Small intestine (tissue), 7 donors: ENCODE measurements at regions not wholly inside any gene's neighbourhood (a gene's known extent, or its start where the extent isn't known, plus 50 kb on each side); places are given as distances from the start of the nearest gene placed in this dataset.

ENCODE experiments used
- DNase-seq, 2 donors: peaks; one replicate each; pipeline versions ENCODE4 v3.0.0 to v3.0.0-alpha.2; 2013
- FAIRE-seq: peaks from 2 replicates; lab custom pipeline; 2012; peaks lifted over from hg19 to GRCh38; lab: Jason Lieb, UNC
- H3K27ac ChIP-seq, 3 donors: one replicate each; pipeline ENCODE4 v1.5.1; 2013; ENCODE audit warnings: low read length in 2 of 3, mild to moderate bottlenecking in 2 of 3, control low read depth in 1 of 3, inconsistent platforms in 1 of 3, low read depth in 1 of 3, moderate library complexity in 1 of 3
- H3K27me3 ChIP-seq, 3 donors: one replicate each; pipeline ENCODE4 v1.6.1; 2013; ENCODE audit warnings: low read length in 3 of 3, inconsistent platforms in 1 of 3; ENCODE audit not compliant: control insufficient read depth in 3 of 3, insufficient read depth in 3 of 3
- H3K36me3 ChIP-seq, 3 donors: one replicate each; pipeline ENCODE4 v1.6.1; 2013; ENCODE audit warnings: low read length in 3 of 3, inconsistent platforms in 1 of 3, low read depth in 1 of 3, mild to moderate bottlenecking in 1 of 3, moderate library complexity in 1 of 3; ENCODE audit not compliant: control insufficient read depth in 3 of 3, insufficient read depth in 2 of 3
- H3K4me1 ChIP-seq, 3 donors: one replicate each; pipeline ENCODE4 v1.6.1; 2013; ENCODE audit warnings: low read length in 2 of 3, inconsistent platforms in 1 of 3, low read depth in 1 of 3, mild to moderate bottlenecking in 1 of 3, moderate library complexity in 1 of 3; ENCODE audit not compliant: control insufficient read depth in 3 of 3, insufficient read depth in 2 of 3
- H3K4me3 ChIP-seq, 3 donors: one replicate each; pipeline ENCODE4 v1.5.1; 2013; ENCODE audit warnings: low read length in 3 of 3, control low read depth in 1 of 3, inconsistent platforms in 1 of 3, low read depth in 1 of 3, mild to moderate bottlenecking in 1 of 3, moderate library complexity in 1 of 3
- H3K9me3 ChIP-seq, 2 donors: one replicate each; pipeline ENCODE4 v1.6.1; 2013; ENCODE audit warnings: low read depth in 1 of 2, low read length in 1 of 2; ENCODE audit not compliant: control insufficient read depth in 2 of 2, insufficient read depth in 1 of 2
- WGBS, 3 donors: extraction: QIAGEN DNeasy Blood & Tissue Kit; methylation state at CpG; one replicate each; pipeline ENCODE4 v1.1.7; 2013; 5-methylcytosine and 5-hydroxymethylcytosine counted together
- donor health status: healthy with polysubstance abuse.
- donor health status: control.
- donor health status: control.
- donor health status: Bipolar disorder and iron deficiency.
- donor health status: healthy.

DNA sequence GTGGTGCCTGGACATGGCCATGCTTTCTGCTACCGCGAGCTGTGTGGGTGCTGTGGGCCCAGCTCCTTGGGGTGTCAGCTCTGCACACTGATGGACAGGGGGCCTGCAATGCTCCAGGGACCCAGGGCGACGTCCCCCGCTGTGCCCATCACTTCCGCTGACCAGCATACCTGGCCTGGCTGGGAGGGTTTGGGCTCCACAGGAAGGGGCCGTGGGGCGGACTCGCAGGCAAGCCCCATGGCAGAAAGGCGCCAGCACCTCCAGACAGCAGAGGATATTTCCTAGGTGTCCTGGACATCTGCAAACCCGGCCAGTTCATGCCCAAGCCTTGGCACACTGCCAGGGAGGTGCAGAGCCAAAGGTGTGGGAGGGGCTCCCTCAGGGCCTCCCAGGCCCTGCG, 295.8 kb upstream of the IRX4 start:
- no peaks in the 10 kb centered on the region for H3K36me3 ChIP-seq
- H3K4me1 ChIP-seq = no peaks in the 10 kb centered on the region
- no peaks in the 10 kb centered on the region for H3K27me3 ChIP-seq
- 79 to 89% (median 88%) methylated on average over 12 of the region's 12 CpGs for WGBS, 3 donors
- FAIRE-seq (no peak), DNase-seq (no peak)
- H3K27ac ChIP-seq = no peak overlapping the region
- H3K9me3 ChIP-seq = no peaks in the 10 kb centered on the region
- H3K4me3 ChIP-seq = no peak overlapping the region

- H3K9me3 ChIP-seq = no peaks in the 10 kb centered on the region
- no peaks in the 10 kb centered on the region for H3K36me3 ChIP-seq
- H3K27me3 ChIP-seq = no peaks in the 10 kb centered on the region
- H3K27ac ChIP-seq = no peak overlapping the region
- no peaks in the 10 kb centered on the region for H3K4me1 ChIP-seq
- no peak for FAIRE-seq
- no peak for DNase-seq
- 67 to 82% (median 70%) methylated on average over 12 of the region's 12 CpGs for WGBS, 3 donors
- no peak overlapping the region for H3K4me3 ChIP-seq
Measured at GRCh38 chr5:2178071-2178477, 295.3 kb upstream of the IRX4 start.

DNA sequence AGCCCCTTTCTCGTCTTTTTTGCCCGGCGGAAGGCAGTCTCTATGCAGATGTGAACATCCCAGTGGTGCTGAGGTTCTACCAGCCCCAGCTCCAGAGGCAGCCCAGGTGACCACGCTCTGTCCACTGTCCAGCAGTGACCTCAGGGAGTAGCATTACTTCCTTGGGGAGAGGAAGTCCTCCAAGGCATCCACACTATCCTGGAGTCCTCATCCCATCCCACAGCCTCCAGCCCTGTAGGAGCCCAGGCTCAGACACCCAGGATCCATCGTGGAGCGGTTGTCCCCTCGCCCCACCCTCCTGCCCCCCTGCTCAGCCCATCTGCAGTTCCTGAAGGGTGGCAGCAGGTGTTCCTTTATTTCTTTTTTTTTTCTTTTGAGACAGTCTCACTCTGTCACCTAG, 294.5 kb upstream of the IRX4 start:
- Histone ChIP-seq H3K36me3 (no peaks in the 10 kb centered on the region), H3K27ac (no peak overlapping the region), H3K4me1 (no peaks in the 10 kb centered on the region), H3K4me3 (no peak overlapping the region), H3K27me3 (peaks cover 0 to 4% (median under 1%) of the 10 kb centered on the region in 3 donors), H3K9me3 (no peaks in the 10 kb centered on the region)
- no peak for FAIRE-seq
- 77 to 90% (median 77%) methylated on average over 7 of the region's 7 CpGs for WGBS, 3 donors
- no peak for DNase-seq

- Histone ChIP-seq H3K27ac (no peak overlapping the region), H3K36me3 (no peaks in the 10 kb centered on the region), H3K27me3 (peaks cover 0 to 5% (median 1%) of the 10 kb centered on the region in 3 donors), H3K4me1 (no peaks in the 10 kb centered on the region), H3K9me3 (no peaks in the 10 kb centered on the region), H3K4me3 (no peak overlapping the region)
- WGBS, 3 donors = 2 to 38% (median 14%) methylated on average over 1 of the region's 1 CpG
- FAIRE-seq (no peak), DNase-seq (no peak)
Measured at GRCh38 chr5:2176581-2176980, 293.9 kb upstream of the IRX4 start.

- Histone ChIP-seq H3K4me1 (no peaks in the 10 kb centered on the region), H3K36me3 (no peaks in the 10 kb centered on the region), H3K9me3 (no peaks in the 10 kb centered on the region), H3K4me3 (no peak overlapping the region), H3K27ac (no peak overlapping the region), H3K27me3 (peaks cover 0 to 5% (median 1%) of the 10 kb centered on the region in 3 donors)
- WGBS, 3 donors = 88 to 93% (median 92%) methylated on average over 27 to 29 of the region's 29 CpGs
- DNase-seq = no peak
- no peak for FAIRE-seq
Measured at GRCh38 chr5:2175842-2176404, 293.2 kb upstream of the IRX4 start.

DNA sequence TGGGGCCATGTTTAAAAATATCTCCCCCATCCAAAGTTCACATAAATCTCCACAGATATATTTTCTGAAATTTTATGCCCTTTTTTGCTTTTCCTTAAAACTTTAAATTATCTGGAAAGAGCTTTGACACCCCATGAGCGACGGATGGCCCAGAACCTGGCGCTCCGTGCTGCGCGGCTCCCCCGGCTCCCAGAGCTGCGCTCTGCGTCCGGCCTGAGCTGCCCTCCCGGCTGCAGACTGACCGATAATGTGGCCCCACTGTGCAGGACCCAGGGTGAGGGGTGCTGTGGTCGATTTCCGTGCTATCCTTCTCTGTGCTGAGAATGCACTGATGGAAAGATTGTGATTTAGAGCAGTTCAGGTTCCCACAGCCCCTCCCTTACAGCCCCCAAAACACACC, 292.3 kb upstream of the IRX4 start:
- FAIRE-seq (no peak), DNase-seq (no peak)
- H3K9me3 ChIP-seq = no peaks in the 10 kb centered on the region
- H3K4me3 ChIP-seq = no peak overlapping the region
- 86 to 88% (median 87%) methylated on average over 14 of the region's 14 CpGs for WGBS, 3 donors
- no peaks in the 10 kb centered on the region for H3K36me3 ChIP-seq
- H3K27me3 ChIP-seq = peaks cover 0 to 5% (median 1%) of the 10 kb centered on the region in 3 donors
- no peaks in the 10 kb centered on the region for H3K4me1 ChIP-seq
- H3K27ac ChIP-seq = no peak overlapping the region

DNA sequence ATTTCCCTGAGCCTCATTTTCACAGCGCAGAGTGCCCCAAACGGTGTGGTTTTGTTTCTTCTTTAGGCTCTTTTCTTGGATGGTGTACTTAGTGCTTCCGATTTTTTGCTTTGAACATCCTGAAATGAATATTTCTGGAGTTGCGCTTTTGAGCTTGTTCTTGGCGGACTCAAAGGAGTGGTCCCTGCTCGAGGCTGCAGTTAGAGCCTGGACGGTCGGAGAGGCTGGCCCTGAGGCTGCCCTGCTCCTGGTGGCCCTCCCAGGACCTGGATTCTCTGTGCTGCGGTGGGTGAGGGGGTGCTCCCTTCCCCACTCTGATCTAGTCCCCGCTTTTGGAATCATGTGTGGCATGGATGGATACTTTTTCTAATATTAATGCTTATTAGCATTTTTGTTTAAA, 291.8 kb upstream of the IRX4 start:
- Histone ChIP-seq H3K27ac (no peak overlapping the region), H3K36me3 (no peaks in the 10 kb centered on the region), H3K9me3 (no peaks in the 10 kb centered on the region), H3K4me3 (no peak overlapping the region), H3K27me3 (peaks cover 0 to 5% (median 1%) of the 10 kb centered on the region in 3 donors), H3K4me1 (no peaks in the 10 kb centered on the region)
- WGBS, 3 donors = 82 to 85% (median 85%) methylated on average over 10 of the region's 10 CpGs
- DNase-seq (no peak), FAIRE-seq (no peak)

- no peak for DNase-seq
- Histone ChIP-seq H3K27ac (no peak overlapping the region), H3K36me3 (no peaks in the 10 kb centered on the region), H3K4me3 (no peak overlapping the region), H3K27me3 (peaks cover 0 to 5% (median 1%) of the 10 kb centered on the region in 3 donors), H3K4me1 (no peaks in the 10 kb centered on the region), H3K9me3 (no peaks in the 10 kb centered on the region)
- WGBS, 3 donors = 37 to 50% (median 48%) methylated on average over 11 of the region's 11 CpGs
- FAIRE-seq = no peak
Measured at GRCh38 chr5:2173151-2173834, 290.6 kb upstream of the IRX4 start.
